ES-I3 (cell line): ENCODE measurements at regions not wholly inside any gene's neighbourhood (a gene's known extent, or its start where the extent isn't known, plus 50 kb on each side); places are given as distances from the start of the nearest gene placed in this dataset.
"Not testable (repeated sequence)": the region's sequence is repeated elsewhere in the genome, so short reads cannot be mapped to it uniquely, and the experiment has no call there.

ENCODE experiments used
- H3K36me3 ChIP-seq: 2 replicates; pipeline ENCODE4 v1.6.1; 2013; ENCODE audit warnings: mild to moderate bottlenecking, low read length, control low read depth, moderate library complexity; ENCODE audit not compliant: insufficient read depth
- H3K4me1 ChIP-seq: 2 replicates; pipeline ENCODE4 v1.6.1; 2013; ENCODE audit warnings: mild to moderate bottlenecking, control low read depth, low read length; ENCODE audit not compliant: insufficient read depth
- H3K9ac ChIP-seq: 2 replicates; pipeline ENCODE4 v1.6.1; 2013; ENCODE audit warnings: low read depth, mild to moderate bottlenecking, low read length, moderate library complexity
- H3K9me3 ChIP-seq: 2 replicates; pipeline ENCODE4 v1.6.1; 2013; ENCODE audit warnings: mild to moderate bottlenecking, low read length, moderate library complexity; ENCODE audit not compliant: control insufficient read depth, insufficient read depth

- not testable (repeated sequence) for H3K9me3 ChIP-seq, H3K4me1 ChIP-seq, H3K9ac ChIP-seq, H3K36me3 ChIP-seq
These were observed 91.8 kb downstream of the PPIAL4G start for GRCh38 chr1:148391323-148391722.

GRCh38 chr1:148389027-148389339 lies 94.1 kb downstream of the PPIAL4G start:
- peaks cover 10% of the 10 kb centered on the region for H3K4me1 ChIP-seq
- H3K36me3 ChIP-seq, result no peaks in the 10 kb centered on the region
- H3K9me3 ChIP-seq, result no peaks in the 10 kb centered on the region
- H3K9ac ChIP-seq, result peak overlapping the region; percentile 49; the same call in 1 of the 2 replicates

GRCh38 chr1:148388260-148389026 lies 94.7 kb downstream of the PPIAL4G start:
- Histone ChIP-seq H3K4me1 (peaks cover 10% of the 10 kb centered on the region), H3K36me3 (no peaks in the 10 kb centered on the region), H3K9ac (peak overlapping the region; percentile 49), H3K9me3 (no peaks in the 10 kb centered on the region)

- H3K36me3 ChIP-seq, H3K4me1 ChIP-seq, H3K9me3 ChIP-seq: not testable (repeated sequence)
- peak overlapping the region; percentile 49 for H3K9ac ChIP-seq
These were observed 95.2 kb downstream of the PPIAL4G start for GRCh38 chr1:148387949-148388259.

GRCh38 chr1:148387122-148387948 lies 95.8 kb downstream of the PPIAL4G start:
- H3K36me3 ChIP-seq, H3K4me1 ChIP-seq, H3K9me3 ChIP-seq: not testable (repeated sequence)
- peak overlapping the region; percentile 49 for H3K9ac ChIP-seq

GRCh38 chr1:148386617-148387016 lies 96.5 kb downstream of the PPIAL4G start:
- Histone ChIP-seq H3K9ac (no peak overlapping the region), H3K9me3 (no peaks in the 10 kb centered on the region), H3K4me1 (peaks cover 10% of the 10 kb centered on the region), H3K36me3 (no peaks in the 10 kb centered on the region)

GRCh38 chr1:148386031-148386398 lies 97.1 kb downstream of the PPIAL4G start:
- H3K9me3 ChIP-seq, H3K9ac ChIP-seq, H3K36me3 ChIP-seq, H3K4me1 ChIP-seq: not testable (repeated sequence)

GRCh38 chr1:148385371-148386030 lies 97.6 kb downstream of the PPIAL4G start:
- Histone ChIP-seq H3K4me1 (peaks cover 10% of the 10 kb centered on the region), H3K9ac (no peak overlapping the region), H3K36me3 (no peaks in the 10 kb centered on the region), H3K9me3 (no peaks in the 10 kb centered on the region)

- Histone ChIP-seq H3K4me1 (peaks cover 12% of the 10 kb centered on the region), H3K36me3 (no peaks in the 10 kb centered on the region), H3K9me3 (no peaks in the 10 kb centered on the region), H3K9ac (no peak overlapping the region)
These were observed 99.1 kb downstream of the PPIAL4G start for GRCh38 chr1:148383966-148384365.

- Histone ChIP-seq H3K9me3 (no peaks in the 10 kb centered on the region), H3K9ac (peak overlapping the region; percentile 59; the same call in 1 of the 2 replicates), H3K4me1 (peaks cover 3% of the 10 kb centered on the region; the same call in 1 of the 2 replicates), H3K36me3 (no peaks in the 10 kb centered on the region)
These were observed 103.4 kb downstream of the PPIAL4G start for GRCh38 chr1:148379697-148380096.

- no peaks in the 10 kb centered on the region for H3K36me3 ChIP-seq
- peaks cover 3% of the 10 kb centered on the region; the same call in 1 of the 2 replicates for H3K4me1 ChIP-seq
- H3K9me3 ChIP-seq, result no peaks in the 10 kb centered on the region
- peak overlapping the region; percentile 59 for H3K9ac ChIP-seq
These were observed 104.0 kb downstream of the PPIAL4G start for GRCh38 chr1:148379170-148379500.

GRCh38 chr1:148377992-148378391 lies 105.1 kb downstream of the PPIAL4G start:
- H3K4me1 ChIP-seq, H3K9ac ChIP-seq: not testable (repeated sequence)

GRCh38 chr1:148377045-148377444 lies 106.1 kb downstream of the PPIAL4G start:
- not testable (repeated sequence) for H3K36me3 ChIP-seq, H3K9ac ChIP-seq, H3K9me3 ChIP-seq, H3K4me1 ChIP-seq

More at GRCh38 chr1:148377992-148378391, 105.1 kb downstream of the PPIAL4G start:
- not testable (repeated sequence) for H3K36me3 ChIP-seq, H3K9me3 ChIP-seq

- no peaks in the 10 kb centered on the region for H3K36me3 ChIP-seq
- H3K9ac ChIP-seq, result no peak overlapping the region
- peaks cover 5% of the 10 kb centered on the region; the same call in 1 of the 2 replicates for H3K4me1 ChIP-seq
- no peaks in the 10 kb centered on the region for H3K9me3 ChIP-seq
These were observed 109.0 kb downstream of the PPIAL4G start for GRCh38 chr1:148374101-148374500.
